ENCODE measurements at regions not wholly inside any gene's neighbourhood (a gene's known extent, or its start where the extent isn't known, plus 50 kb on each side); places are given as distances from the start of the nearest gene placed in this dataset.
"Not testable (repeated sequence)": the region's sequence is repeated elsewhere in the genome, so short reads cannot be mapped to it uniquely, and the experiment has no call there.

- DNase-seq: no peak
Observed at GRCh38 chr4:127284236-127284635, 348.5 kb upstream of the INTU start.

GRCh38 chr4:127291316-127291715 lies 341.4 kb upstream of the INTU start:
- no peak for DNase-seq

- DNase-seq: no peak
Observed at GRCh38 chr4:127293496-127293895, 339.3 kb upstream of the INTU start.

- DNase-seq: no peak
Observed at GRCh38 chr4:127304356-127304755, 328.4 kb upstream of the INTU start.

- no peak for DNase-seq
Observed at GRCh38 chr4:127307996-127308395, 324.8 kb upstream of the INTU start.

GRCh38 chr4:127309369-127310102 lies 323.2 kb upstream of the INTU start:
- DNase-seq: no peak

GRCh38 chr4:127311371-127311770 lies 321.4 kb upstream of the INTU start:
- DNase-seq: no peak

GRCh38 chr4:127311924-127312323 lies 320.8 kb upstream of the INTU start:
- no peak for DNase-seq

- DNase-seq: no peak
Observed at GRCh38 chr4:127313767-127314166, 319.0 kb upstream of the INTU start.

- DNase-seq: no peak
Observed at GRCh38 chr4:127327491-127327890, 305.3 kb upstream of the INTU start.

- no peak for DNase-seq
Observed at GRCh38 chr4:127335073-127335620, 297.6 kb upstream of the INTU start.

- DNase-seq: no peak
Observed at GRCh38 chr4:127335732-127336131, 297.0 kb upstream of the INTU start.

GRCh38 chr4:127343123-127343522 lies 289.6 kb upstream of the INTU start:
- DNase-seq: not testable (repeated sequence)

- no peak for DNase-seq
Observed at GRCh38 chr4:127344071-127344470, 288.7 kb upstream of the INTU start.

- DNase-seq: no peak
Observed at GRCh38 chr4:127347936-127348335, 284.8 kb upstream of the INTU start.

GRCh38 chr4:127352220-127353113 lies 280.3 kb upstream of the INTU start:
- no peak for DNase-seq

GRCh38 chr4:127355743-127356142 lies 277.0 kb upstream of the INTU start:
- no peak for DNase-seq

GRCh38 chr4:127357765-127358164 lies 275.0 kb upstream of the INTU start:
- no peak for DNase-seq

- no peak for DNase-seq
Observed at GRCh38 chr4:127362686-127363085, 270.1 kb upstream of the INTU start.

GRCh38 chr4:127364397-127364796 lies 268.4 kb upstream of the INTU start:
- DNase-seq: no peak

- DNase-seq: no peak
Observed at GRCh38 chr4:127364911-127365310, 267.8 kb upstream of the INTU start.

GRCh38 chr4:127370604-127371003 lies 262.2 kb upstream of the INTU start:
- DNase-seq: no peak

- no peak for DNase-seq
Observed at GRCh38 chr4:127379499-127379898, 253.3 kb upstream of the INTU start.

- DNase-seq: not testable (repeated sequence)
Observed at GRCh38 chr4:127379948-127380347, 252.8 kb upstream of the INTU start.

All from NCI-H2081 (cell line).